GM21447 (cell line): ENCODE measurements at regions not wholly inside any gene's neighbourhood (a gene's known extent, or its start where the extent isn't known, plus 50 kb on each side); places are given as distances from the start of the nearest gene placed in this dataset.

Experiments used
- ATAC-seq: cut with Tn5 transposase; IDR thresholded peaks from one replicate; pipeline ENCODE4 v1.9.1; 2021; ENCODE audit not compliant: unreplicated experiment

DNA sequence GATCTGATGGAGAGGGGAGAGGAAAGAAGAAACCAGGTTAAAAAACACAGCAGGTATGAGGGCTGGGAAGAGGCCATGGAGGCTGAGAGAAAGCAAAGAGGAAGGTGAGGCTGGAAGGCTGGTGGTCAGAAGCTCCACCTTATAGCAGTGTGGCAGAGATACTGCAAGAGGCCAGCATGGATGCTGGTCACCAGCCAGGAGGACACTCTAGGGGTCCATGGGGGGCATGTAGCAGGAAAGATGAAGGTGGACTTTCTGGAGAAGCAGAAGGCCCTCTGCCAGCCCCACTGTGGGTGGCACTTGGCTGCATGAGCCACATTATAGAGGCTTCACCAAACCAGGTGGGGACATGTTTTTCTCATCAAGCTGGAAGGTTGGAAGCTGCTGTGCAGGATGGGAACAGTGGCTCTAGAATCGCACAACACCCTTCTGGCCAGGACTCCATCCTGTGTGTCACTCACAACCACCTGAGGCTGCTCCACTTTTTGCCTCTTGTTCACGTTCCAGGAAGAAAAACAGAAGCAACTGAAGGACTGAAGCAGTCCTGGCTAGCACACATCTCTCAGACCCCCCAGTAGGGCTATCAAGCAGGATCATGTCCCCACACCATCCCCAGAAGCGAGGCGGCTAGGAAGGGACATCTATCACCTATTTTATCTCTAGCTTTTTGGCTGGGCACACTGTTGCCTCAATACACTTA lies 587.5 kb upstream of the MGMT start:
- ATAC-seq: no peak

DNA sequence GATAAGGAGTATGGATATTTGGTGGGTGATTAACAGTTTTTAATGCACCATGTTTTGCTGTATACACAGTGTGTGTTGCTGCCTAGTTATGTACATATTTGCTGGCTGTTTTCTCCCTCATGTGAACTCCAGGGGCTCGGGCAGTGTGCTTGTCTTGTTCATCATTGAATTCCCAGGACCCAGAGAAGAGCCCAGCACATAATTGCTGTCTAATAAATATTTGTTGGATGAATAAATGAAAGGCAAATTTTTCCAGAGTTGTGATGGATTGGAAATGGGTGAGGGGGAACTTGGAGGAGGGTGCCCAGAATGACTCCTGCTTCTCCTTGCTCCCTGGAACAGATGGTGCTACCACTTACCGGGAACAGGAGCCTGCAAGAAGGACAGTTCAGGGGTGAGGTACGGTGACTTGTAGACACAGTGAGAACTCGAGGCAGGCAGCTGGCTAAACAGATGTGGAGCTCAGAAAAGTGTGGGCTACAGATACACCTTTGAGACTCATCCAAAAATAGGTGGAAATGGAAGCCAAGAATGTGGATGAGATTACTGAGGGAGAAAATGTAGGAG lies 586.8 kb upstream of the MGMT start:
- no peak for ATAC-seq

DNA sequence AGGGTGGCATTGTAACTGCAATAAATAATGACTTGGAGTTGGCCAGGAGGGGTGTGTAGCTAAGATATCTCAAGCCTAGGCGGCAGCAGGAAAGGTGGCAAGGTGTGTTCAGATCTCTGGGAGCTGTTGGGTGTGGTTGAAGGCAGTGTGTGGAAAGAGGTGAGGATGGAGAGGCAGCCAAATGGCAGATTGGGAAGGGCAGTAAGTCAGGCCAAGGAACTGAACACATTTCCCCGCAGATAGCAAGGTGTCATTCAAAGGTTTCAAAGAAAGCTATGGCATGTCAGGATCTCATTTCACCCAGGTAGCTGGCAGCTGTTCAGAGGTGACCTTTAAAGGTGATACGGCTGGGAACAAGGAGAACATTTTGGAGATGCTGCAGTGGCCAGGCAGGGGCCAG lies 586.0 kb upstream of the MGMT start:
- ATAC-seq: no peak

DNA sequence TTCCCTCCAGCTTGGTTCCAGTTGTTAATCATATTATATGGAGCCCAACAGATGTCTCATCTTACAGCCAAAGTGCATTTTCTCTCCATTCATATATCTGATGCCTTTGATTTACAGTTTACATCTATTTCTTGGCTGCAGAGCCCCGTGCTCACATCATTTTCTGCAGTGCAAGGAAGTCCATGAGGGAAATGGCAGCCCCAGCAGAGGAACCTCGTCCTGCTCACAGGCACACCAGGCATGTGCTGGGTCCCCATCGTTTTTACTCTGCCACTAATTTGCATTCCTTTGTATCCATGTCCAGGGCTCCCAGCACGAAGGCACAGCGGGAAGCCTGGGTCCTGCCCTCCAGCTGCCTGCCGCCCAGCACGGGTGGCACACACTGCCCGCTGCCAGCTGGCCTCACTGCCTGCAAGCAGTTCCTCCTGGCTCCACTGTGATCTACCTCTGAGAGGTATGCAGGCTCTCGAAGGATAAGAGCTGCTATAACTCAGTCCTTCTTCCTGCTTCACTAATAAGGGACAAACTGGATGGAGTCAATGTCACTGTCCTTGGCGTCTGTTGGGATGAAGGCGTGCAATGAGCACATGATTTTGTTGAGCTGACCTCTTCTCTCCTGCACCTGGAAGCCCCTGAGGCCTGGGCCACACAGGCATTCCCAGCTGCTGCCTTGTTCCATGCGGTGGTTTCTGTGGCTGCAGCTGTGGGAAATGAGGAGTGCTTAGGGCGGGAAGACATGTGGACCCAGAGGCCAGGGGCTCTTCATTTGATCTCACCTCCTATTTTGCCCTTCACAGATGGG lies 583.6 kb upstream of the MGMT start:
- no peak for ATAC-seq

DNA sequence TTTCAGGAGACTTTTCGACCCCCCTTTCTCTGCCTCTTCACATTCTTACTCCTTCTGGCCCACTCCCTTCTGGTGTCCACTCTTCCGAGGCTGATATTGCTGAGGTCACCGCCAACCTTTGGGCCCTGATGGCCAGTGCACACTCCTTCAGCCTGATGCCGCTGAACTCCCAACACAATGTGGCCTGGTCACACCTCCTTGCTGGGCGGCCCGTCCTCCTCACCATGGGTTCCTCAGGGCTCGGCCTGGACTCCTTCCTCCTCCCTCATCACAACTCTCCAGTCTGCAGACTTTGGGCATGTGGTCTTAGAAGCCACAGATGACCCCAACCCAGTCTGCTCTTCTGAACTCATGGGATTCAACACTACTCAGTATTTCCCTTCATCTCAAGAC lies 583.0 kb upstream of the MGMT start:
- ATAC-seq: no peak

DNA sequence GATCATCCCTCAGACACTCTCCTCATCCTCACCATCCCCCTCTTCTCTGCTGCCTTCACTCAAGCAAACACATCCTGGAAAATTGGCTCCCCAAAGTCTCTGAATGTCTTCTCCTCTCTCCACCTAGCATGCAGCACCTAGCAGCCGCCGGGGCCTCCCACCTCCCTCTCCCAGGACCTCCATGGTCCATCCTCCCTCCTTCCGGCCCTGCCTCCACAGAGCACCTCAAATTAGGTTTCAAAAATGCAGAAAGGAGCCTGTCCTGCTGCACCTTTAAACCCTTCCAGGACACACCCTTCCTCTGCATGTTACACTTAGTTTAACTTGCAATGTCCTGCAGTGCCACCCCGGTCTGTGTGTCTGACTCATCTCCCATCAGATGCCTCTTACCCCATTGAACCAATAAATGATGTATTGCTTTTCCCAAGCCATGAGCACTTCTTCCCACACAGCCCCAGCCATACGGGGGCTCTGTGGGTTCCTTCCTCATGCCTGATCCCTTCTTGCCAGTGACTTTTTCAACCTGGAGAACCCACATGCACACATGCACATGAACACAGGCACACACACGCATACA lies 582.5 kb upstream of the MGMT start:
- ATAC-seq: no peak

DNA sequence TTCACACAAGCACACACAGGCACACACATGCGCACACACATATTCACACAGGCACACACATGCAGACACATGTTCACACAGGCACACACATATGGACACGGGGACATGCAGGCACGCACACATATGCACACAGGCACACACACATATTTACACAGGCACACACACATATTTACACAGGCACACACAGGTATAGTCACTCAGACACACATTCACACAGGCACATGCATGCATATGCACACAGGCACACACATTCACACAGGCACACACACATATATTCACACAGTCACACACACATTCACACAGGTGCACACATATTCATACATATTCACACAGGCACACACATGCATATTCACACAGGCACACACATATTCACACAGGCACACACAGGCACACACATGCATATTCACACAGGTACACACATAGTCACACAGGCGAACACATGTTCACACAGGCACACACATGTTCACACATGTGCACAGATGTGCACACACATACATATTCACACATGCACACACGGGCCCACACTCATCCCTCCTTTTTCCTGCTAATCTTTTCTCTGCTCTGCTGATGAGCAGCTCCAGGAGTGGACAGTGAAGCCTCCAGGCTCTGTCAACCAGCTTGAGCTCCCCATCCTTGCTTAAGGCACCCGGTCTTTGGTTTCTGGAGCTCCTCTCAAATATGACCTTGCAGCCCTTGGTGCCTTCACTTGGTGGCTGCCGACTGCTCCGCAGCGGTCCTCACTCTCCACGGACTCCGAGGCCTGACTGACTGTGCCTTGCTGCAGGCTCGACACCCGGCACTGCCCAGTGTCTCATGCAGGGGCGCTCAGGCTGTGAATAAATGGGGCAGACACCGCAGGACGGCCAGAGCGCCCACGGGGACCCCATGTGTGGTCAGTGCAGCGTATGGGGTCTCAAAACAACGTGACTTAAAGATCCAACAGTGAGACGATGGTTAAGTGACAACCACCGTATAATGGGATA lies 581.2 kb upstream of the MGMT start:
- ATAC-seq: no peak

DNA sequence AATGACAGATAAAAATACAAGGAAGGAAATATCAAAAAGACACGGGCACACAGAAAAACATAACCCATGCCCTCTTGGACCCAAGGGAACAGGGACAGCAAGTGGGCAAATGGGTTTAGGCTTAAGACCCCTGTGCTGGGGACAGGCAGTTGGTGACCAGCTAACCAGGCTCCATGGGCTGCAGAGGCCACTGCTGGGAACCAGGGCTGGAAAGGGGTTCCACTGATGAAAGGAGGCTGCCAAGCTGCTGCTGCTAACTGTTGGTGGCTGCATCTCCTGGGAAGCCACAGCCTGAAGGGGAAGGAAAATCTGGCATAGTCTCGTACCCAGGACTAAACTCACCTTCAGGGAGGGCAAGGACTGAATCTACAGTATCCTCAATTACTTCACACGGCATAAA lies 579.2 kb upstream of the MGMT start:
- no peak for ATAC-seq

DNA sequence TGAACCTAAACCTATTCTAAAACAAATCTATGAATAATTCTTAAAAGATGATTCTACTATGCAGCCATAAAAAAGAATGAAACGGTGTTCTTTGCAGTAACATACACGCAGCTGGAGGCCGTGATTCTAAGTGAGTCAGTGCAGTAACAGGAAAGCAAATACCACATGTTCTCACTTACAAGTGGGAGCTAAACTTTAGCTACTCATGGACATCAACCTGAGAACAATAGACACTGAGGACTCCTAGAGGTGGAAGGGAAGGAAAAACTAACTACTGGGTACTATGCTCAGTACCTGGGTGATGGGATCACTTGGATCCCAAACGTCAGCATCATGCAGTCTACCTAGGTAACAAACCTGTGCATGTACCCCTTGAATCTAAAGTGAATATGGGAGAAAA lies 575.0 kb upstream of the MGMT start:
- ATAC-seq: no peak

DNA sequence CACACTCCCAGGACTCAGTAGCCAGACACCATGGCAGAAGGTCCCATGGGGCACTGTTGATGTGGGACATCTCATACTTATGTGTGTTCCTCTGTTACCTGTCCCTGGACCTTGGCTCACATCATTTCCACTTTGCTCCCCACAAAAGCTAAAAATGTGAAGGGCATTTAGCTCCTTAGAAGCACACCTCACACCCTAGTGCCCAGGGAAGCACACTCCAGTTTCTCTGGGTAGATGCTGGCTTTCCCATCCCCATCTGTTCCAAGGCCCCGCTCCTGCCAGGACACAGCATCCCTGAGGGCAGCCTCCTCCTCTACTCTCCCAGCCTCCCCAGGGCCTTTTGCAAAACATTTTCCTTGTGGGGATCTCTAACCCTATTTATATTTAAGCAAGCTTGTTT lies 572.4 kb upstream of the MGMT start:
- no peak for ATAC-seq

DNA sequence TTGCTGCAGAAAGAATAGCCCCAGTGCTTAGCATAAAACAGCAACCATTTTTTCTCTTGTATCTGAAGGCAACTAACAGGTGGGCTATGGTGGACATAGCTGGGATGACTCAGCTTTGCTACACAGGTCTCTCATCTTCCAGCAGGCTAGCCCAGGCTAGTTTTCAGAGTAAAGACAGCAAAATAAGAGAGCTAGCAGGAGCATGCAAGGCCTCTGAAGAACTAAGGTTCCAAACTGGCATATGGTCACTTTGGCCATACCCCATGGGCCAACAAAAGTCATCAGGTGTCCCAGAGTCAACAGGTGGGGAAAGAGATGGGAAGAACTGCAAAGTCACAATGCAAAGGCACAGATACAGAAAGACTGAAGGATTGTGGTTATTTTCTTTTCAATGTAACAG lies 571.6 kb upstream of the MGMT start:
- no peak for ATAC-seq

DNA sequence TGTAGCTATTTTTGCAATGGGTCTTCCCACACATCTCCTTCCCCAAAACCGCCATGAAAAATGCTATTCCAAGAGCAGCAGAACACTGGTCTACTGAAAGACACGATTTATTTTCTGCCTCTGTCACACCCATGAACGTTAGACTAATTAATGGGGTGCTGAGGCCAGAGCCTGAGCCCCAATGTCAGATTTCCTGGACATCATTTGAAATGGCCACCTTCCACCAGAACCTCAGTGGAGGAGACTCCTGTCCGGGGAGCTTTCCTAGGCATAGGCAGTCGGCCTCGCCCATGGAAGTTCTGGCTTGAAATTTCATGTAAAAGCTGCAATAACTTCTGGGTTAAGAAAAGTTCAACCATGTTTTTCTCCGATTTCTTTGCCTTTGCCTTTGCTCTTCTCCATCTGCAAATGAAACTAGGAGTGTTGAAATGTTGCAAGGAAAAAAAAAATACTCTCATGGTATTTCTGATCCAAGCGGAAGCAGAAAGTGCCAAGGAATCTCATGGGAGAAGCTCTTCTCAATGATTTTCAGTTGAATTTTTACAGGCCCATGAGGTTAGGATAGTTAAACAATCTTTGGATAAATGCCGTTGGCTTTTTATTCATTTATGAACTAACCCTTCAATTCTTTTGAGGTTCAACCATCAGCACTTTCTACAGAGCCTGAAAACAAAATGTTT lies 570.8 kb upstream of the MGMT start:
- no peak for ATAC-seq

DNA sequence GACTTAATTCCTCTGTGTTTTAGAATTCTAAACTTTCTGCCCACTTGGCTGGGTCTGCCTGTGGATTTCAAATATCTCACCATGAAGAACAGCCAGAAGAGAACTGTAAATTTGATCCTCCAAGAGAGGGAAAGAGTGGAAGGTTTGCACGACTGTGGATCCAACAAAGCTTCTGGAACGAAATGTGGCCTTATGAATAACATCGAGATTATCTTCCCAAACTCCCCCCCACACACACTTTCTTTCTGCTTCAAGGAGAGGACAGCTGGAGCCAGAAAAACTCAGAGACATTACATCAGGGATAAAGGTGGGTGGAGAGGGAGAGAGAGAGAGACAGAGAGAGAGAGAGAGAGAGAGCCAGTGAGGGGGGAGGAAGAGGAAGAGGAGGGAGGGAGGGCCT lies 570.1 kb upstream of the MGMT start:
- ATAC-seq: no peak

DNA sequence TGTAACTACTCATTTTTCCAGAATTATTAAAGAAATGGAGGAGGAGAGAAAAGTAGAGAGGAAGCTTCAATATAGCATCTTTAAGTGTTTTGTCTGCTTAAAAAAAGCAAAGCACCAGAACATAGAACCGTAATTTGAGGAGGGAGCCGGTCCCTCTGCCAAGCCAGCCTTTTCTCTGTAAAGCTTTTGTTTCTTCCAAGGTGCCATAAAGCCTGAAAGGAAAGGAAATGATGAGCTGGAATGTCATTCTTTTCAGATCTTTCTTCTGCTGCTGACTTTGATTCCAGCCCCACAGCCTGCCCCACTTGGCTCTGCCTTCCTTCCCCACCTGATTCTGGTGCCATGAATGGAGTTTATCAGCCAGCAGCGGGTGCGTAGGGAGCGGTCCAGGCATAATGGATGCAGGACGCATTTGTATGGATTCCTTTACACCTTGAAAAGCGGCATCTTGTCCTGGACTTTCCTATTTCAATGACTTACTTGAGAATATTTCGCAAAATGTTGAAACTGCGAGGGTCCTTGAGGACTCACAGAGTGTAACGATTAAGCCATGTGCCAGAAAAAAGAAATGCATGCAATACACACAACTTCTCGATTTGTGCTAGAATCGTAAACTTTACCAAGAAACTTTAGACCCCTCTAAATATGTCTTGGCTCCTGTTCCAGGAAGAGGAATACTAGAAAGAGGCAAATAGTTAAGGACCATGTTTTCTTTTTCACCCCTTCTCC lies 569.5 kb upstream of the MGMT start:
- ATAC-seq: no peak

DNA sequence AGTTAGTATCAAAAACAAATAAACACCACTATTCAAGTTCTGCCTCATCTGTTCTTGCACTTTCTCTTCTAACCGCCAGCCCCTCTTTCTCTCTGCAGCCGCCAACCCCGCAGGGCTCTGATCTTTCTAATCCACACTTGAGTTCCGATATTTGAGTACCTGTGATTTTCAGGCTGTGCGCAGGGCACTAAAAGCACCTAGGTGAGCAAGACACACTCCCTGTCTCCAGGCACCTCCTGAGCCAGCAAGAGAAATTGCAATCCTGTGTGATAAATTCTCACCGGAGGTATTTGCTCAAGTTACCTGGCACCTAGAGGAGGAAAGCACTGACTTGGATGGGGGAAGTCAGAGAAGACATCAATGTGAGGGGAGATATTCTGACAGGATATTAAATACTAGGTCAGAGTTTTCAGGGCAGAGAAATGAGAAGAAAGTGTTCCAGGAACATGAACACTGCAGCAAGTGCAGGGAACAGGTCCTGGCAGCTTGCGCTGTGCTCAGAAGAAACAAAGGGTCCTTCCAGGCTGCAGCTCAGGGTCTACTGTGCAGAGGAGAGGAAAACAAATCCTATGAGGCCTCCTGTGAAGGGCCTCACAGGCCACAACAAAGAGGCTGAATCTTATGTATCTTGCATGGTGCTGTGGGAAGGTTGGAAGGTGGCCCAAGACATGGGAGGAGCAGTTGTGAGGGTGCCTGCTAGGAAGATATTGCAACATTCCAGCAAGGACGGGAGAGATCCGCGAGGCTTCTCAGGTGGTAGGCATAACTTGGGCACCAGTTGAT lies 568.7 kb upstream of the MGMT start:
- ATAC-seq: no peak

DNA sequence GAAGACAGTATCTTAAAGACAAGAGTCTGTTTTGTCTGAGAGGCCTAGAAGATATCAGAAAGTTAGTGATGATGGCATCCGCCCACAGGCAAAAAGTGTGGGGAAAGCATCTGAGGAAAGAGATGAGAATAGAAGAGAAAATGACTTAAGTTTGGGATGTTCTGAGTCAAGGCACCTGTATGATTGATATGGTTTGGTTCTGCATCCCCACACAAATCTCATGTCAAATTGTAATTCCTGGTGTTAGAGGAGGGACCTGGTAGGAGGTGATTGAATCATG lies 568.2 kb upstream of the MGMT start:
- ATAC-seq: no peak

DNA sequence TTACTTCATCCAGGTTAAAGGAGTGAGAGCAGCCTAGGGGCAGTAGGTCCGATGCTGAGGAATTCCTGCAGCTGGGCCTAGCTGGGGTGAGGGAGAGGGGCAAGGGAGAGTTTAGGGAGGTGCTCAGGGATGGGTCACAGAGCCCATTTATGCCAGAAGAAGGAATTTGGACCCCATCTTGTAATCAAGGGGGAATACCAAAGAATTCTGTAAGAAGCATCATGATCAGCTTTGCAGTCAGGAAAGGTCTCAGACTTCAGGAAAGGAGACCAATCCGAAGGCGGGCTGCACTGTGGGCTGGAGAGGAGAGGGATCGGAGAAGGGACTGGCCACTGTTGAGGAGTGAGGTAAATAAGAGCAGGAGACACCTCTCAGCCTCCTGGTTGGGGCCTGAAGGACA lies 566.6 kb upstream of the MGMT start:
- no peak for ATAC-seq

DNA sequence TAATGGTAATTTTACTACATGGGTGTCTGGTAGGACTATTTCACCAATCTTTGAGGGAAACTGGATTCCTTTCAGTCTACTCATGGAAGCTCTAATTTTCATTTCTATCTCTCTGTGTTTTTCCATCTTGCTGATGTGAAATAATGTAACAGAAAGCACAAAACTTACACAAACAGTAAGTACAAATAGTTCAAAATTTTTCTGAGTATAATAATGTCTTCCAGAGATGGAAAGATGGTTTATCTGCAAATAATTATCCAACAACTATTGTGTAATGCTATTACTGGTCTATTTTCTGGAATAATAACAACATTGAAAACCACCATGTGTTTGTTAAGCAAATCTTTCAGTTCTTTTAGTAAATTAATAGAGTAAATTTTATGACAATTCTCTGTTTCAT lies 565.8 kb upstream of the MGMT start:
- ATAC-seq: no peak

DNA sequence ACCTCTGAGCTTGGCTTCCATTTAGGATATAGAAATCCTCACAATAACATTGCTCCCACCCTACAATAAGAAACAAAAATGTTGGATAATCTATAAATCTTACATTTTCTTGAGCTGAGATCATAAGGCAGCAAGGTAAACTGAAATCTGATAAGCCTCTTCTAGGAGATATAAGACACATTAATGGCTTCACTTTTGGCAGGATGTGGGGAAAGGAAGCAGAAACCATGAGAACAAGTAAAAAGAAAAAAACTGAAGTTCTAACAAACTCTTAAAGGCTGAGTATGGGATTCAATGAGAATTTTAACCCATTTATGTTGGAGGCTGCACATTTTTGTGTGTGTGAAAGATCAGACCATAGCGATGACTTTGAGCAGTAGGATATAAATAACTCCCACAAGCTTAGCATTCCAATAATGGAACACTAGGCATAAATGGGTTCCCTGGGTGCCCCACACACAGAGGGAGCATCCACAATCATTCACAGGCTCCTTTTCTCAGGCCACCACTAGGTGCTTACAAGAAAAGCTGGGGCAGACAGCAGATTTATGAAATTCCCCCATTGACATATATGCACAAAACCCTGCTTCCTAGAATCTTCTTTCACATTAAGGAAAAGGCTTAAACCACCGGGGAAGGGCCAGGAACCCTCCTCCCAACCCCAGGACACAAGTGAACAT lies 564.9 kb upstream of the MGMT start:
- no peak for ATAC-seq
